Endothelial cell of umbilical vein (primary cell): ENCODE measurements at regions not wholly inside any gene's neighbourhood (a gene's known extent, or its start where the extent isn't known, plus 50 kb on each side); places are given as distances from the start of the nearest gene placed in this dataset.

Experiments used
- BruUV-seq: library from RNA; stranded (reverse); fragments of 400-500 nt; replicated peaks from 2 replicates; lab custom pipeline; 2021; lab: Mats Ljungman, UMichigan
- CTCF ChIA-PET: fragments of 300-600, 350-600 bp; sonication (Branson Sonifier 250); formaldehyde crosslinking; loops from one replicate; lab custom pipeline; 2021; ENCODE audit warnings: antibody characterized with exemption, inconsistent platforms; lab: Charles Lee
- POLR2A ChIA-PET: fragments of 300-600, 350-600 bp; sonication (Branson Sonifier 250); formaldehyde crosslinking; loops from one replicate; lab custom pipeline; 2021; ENCODE audit warnings: antibody characterized with exemption, inconsistent platforms; lab: Charles Lee
- DNase-seq: peaks from one replicate; pipeline ENCODE4 v3.0.0-alpha.2; 2011; ENCODE audit warnings: low read depth, low spot score
- FAIRE-seq: peaks from 2 replicates; lab custom pipeline; 2011; peaks lifted over from hg19 to GRCh38; lab: Jason Lieb, UNC
- H2AFZ ChIP-seq: 2 replicates; pipeline ENCODE4 v1.6.0; 2012; ENCODE audit warnings: low read depth, low read length, control low read depth, inconsistent platforms
- H3K27ac ChIP-seq: 2 replicates; pipeline ENCODE4 v1.5.1; 2011; ENCODE audit warnings: low read depth, mild to moderate bottlenecking, control low read depth, low read length, moderate library complexity; ENCODE audit not compliant: insufficient read depth
- H3K27me3 ChIP-seq, 2 experiments: 2 replicates each; pipeline versions ENCODE4 v1.6.0 to v1.6.1; 2011; ENCODE audit warnings: low read length in 2 of 2, mixed read lengths in 1 of 2; ENCODE audit not compliant: control insufficient read depth in 2 of 2, insufficient read depth in 2 of 2
- H3K36me3 ChIP-seq, 2 experiments: 2 replicates in 1 of 2; 3 replicates in 1 of 2; pipeline ENCODE4 v1.5.1; 2011; ENCODE audit warnings: low read length in 2 of 2, mild to moderate bottlenecking in 1 of 2, moderate library complexity in 1 of 2; ENCODE audit not compliant: control insufficient read depth in 2 of 2, insufficient read depth in 2 of 2; ENCODE audit errors: extremely low read depth in 1 of 2
- H3K4me1 ChIP-seq: 3 replicates; pipeline ENCODE4 v1.5.1; 2011; ENCODE audit warnings: mild to moderate bottlenecking, low read length; ENCODE audit not compliant: control insufficient read depth, insufficient read depth; ENCODE audit errors: extremely low read depth
- H3K4me2 ChIP-seq: 2 replicates; pipeline ENCODE4 v1.6.1; 2011; ENCODE audit warnings: low read length, control low read depth, mixed read lengths; ENCODE audit not compliant: insufficient read depth
- H3K4me3 ChIP-seq, 3 experiments: fragments of 200-600 bp in 1 of 3; sonication (generic), shearing (Covaris generic) in 1 of 3; replicated peaks in 1 of 3; 2 replicates each; pipeline ENCODE4 v1.5.1; 2011 to 2016; ENCODE audit warnings: control low read depth in 3 of 3, low read length in 3 of 3, mild to moderate bottlenecking in 2 of 3, inconsistent platforms in 1 of 3, low read depth in 1 of 3, moderate library complexity in 1 of 3; ENCODE audit not compliant: insufficient read depth in 1 of 3
- H3K79me2 ChIP-seq: 2 replicates; pipeline ENCODE4 v1.6.0; 2012; ENCODE audit warnings: low read length, inconsistent platforms; ENCODE audit not compliant: control insufficient read depth, insufficient read depth
- H3K9ac ChIP-seq: replicated peaks from 2 replicates; pipeline ENCODE3; 2011; ENCODE audit warnings: low read length, control low read depth; ENCODE audit not compliant: insufficient read depth; ENCODE audit errors: extremely low read depth
- H3K9me1 ChIP-seq: replicated peaks from 3 replicates; pipeline ENCODE4 v1.6.0; 2011; ENCODE audit warnings: mild to moderate bottlenecking, low read length; ENCODE audit not compliant: control insufficient read depth, insufficient read depth; ENCODE audit errors: extremely low read depth
- H3K9me3 ChIP-seq: replicated peaks from 2 replicates; pipeline ENCODE4 v1.5.1; 2012; ENCODE audit warnings: low read length, inconsistent platforms; ENCODE audit not compliant: control insufficient read depth, insufficient read depth
- H4K20me1 ChIP-seq: replicated peaks from 2 replicates; pipeline ENCODE3; 2011; ENCODE audit warnings: mild to moderate bottlenecking, low read length; ENCODE audit not compliant: control insufficient read depth, insufficient read depth; ENCODE audit errors: extremely low read depth
- CTCF ChIP-seq, 2 donors: IDR thresholded peaks; 1 replicate in 1 of 2; 2 replicates in 1 of 2; pipeline ENCODE4 v1.5.1; 2011; ENCODE audit warnings: low read length in 2 of 2, mild to moderate bottlenecking in 2 of 2, moderate library complexity in 2 of 2, control low read depth in 1 of 2, inconsistent platforms in 1 of 2, low read depth in 1 of 2; ENCODE audit not compliant: insufficient read depth in 1 of 2; ENCODE audit errors: extremely low read depth in 1 of 2
- EZH2 ChIP-seq: IDR thresholded peaks from 2 replicates; pipeline ENCODE4 v1.6.1; 2012; ENCODE audit warnings: borderline replicate concordance, low read depth, mild to moderate bottlenecking, moderate library complexity, low read length, inconsistent platforms; ENCODE audit not compliant: severe bottlenecking
- FOS ChIP-seq: IDR thresholded peaks from 2 replicates; pipeline ENCODE4 v1.6.1; 2011; ENCODE audit warnings: mild to moderate bottlenecking, low read length, moderate library complexity, borderline replicate concordance; ENCODE audit not compliant: insufficient read depth
- GATA2 ChIP-seq: IDR thresholded peaks from 2 replicates; pipeline ENCODE4 v1.7.0; 2011; ENCODE audit warnings: low read depth, mild to moderate bottlenecking, moderate library complexity, mixed read lengths, low read length; ENCODE audit not compliant: insufficient read length, insufficient read depth
- JUN ChIP-seq: IDR thresholded peaks from 2 replicates; pipeline ENCODE4 v1.6.1; 2011; ENCODE audit warnings: borderline replicate concordance, low read depth; ENCODE audit not compliant: insufficient read length, insufficient read depth
- MYC ChIP-seq: IDR thresholded peaks from one replicate; pipeline ENCODE4 v1.6.1; 2011; ENCODE audit warnings: mild to moderate bottlenecking, low read depth, low read length
- POLR2A ChIP-seq: IDR thresholded peaks from 2 replicates; pipeline ENCODE4 v1.6.1; 2012; ENCODE audit warnings: low read depth, mild to moderate bottlenecking, control low read depth, low read length
- POLR2AphosphoS5 ChIP-seq: IDR thresholded peaks from 2 replicates; pipeline ENCODE4 v1.6.1; 2012; ENCODE audit warnings: low read depth, mild to moderate bottlenecking, control low read depth, low read length, moderate library complexity; ENCODE audit not compliant: insufficient read depth
- dilution Hi-C: fragments of 300-500 bp; cut with MboI; formaldehyde crosslinking; loops from one replicate; pipeline ENCODE4 v1.15.0; 2019; ENCODE audit warnings: low sequenced_read_pairs; ENCODE audit not compliant: extremely low pct_ligation_motif_present
- intact Hi-C: fragments of 100-400 bp; cut with micrococcal nuclease; formaldehyde crosslinking; loops from one replicate; pipeline ENCODE4 v1.10.0; 2022
- TF ChIP-seq, protein P1 (sequence below): IDR thresholded peaks from 2 replicates; pipeline ENCODE4 v1.6.1; 2011; ENCODE audit not compliant: insufficient read depth, insufficient read length

DNA sequence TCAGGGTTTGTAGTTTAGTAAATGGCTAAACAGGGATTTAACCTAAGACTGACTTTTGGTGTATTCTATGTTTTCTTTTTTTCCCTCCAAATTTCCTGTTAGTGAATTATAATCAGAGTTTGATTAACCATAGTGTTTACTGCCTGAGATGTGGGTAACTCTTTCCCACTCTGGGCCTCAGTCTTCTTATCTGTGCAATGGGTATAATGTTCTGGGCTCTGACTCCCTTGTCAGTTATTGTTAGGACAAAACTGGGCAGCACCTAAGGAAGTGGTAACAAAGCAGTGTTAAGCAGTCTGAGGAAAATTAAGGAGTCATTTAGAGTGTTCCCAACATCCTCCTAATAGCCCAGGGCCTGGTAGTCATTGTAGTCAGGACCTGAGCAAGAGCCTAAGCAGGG is 206.4 kb upstream of the N4BP1 start:
- H3K9me3 ChIP-seq, result peaks cover 2% of the 10 kb centered on the region
- H3K9me1 ChIP-seq, result no peaks in the 10 kb centered on the region
- ChIA-PET CTCF (no interaction called here), POLR2A (no interaction called here)
- no TSS peak for BruUV-seq
- FAIRE-seq (no peak), DNase-seq (no peak)
- H3K36me3 ChIP-seq, result no peaks in the 10 kb centered on the region
- no peaks in the 10 kb centered on the region for H3K4me1 ChIP-seq
- H3K4me3 ChIP-seq, result no peak overlapping the region
- H2AFZ ChIP-seq, result no peak overlapping the region
- H3K79me2 ChIP-seq, result no peaks in the 10 kb centered on the region
- H3K9ac ChIP-seq, result no peak overlapping the region
- dilution Hi-C loops, result no loop called here
- no peak overlapping the region for H3K27ac ChIP-seq
- intact Hi-C loops, result no loop called here
- no peak overlapping the region for H3K4me2 ChIP-seq
- H4K20me1 ChIP-seq, result no peaks in the 10 kb centered on the region
- H3K27me3 ChIP-seq, result no peaks in the 10 kb centered on the region
- TF ChIP-seq POLR2A (no peak), POLR2AphosphoS5 (no peak), FOS (no peak), CTCF (IDR thresholded peaks at IDR 0.05; ENCODE audit: extremely low read depth in 1 of 2, insufficient read depth in 1 of 2, low read depth in 1 of 2, low read length in 2 of 2) (no peak), EZH2 (no peak), JUN (no peak), MYC (no peak), GATA2 (no peak)
- TF ChIP-seq, protein P1, sequence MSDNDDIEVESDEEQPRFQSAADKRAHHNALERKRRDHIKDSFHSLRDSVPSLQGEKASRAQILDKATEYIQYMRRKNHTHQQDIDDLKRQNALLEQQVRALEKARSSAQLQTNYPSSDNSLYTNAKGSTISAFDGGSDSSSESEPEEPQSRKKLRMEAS, result no peak
